HG02610 (cell line): ENCODE measurements at regions not wholly inside any gene's neighbourhood (a gene's known extent, or its start where the extent isn't known, plus 50 kb on each side); places are given as distances from the start of the nearest gene placed in this dataset.

Experiments used
- ATAC-seq: cut with Tn5 transposase; IDR thresholded peaks from one replicate; pipeline ENCODE4 v1.9.1; 2021; ENCODE audit warnings: mild to moderate bottlenecking, moderate library complexity; ENCODE audit not compliant: unreplicated experiment

DNA sequence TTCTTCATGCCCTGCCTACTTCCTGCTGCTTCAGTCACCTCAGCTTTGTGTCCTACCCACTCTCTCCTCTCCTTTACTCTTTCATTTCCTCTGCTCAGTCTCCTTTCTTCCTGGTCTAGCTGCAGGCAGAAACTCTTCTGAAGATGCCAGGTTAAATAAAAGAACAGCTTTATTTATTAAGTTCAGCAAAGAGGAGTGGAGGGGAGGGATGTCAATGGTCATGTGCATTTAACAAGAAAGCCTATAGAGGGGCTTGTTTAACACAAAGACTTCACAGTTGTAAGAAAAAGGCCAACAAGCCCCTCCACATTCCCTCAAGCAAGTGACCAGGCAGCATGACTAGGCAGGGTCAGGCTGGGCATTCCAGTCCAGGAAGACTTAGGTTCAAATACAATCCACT, 609.2 kb downstream of the INSC start:
- no peak for ATAC-seq

- ATAC-seq: no peak
These were observed 609.9 kb downstream of the INSC start for GRCh38 chr11:15724601-15725000.

DNA sequence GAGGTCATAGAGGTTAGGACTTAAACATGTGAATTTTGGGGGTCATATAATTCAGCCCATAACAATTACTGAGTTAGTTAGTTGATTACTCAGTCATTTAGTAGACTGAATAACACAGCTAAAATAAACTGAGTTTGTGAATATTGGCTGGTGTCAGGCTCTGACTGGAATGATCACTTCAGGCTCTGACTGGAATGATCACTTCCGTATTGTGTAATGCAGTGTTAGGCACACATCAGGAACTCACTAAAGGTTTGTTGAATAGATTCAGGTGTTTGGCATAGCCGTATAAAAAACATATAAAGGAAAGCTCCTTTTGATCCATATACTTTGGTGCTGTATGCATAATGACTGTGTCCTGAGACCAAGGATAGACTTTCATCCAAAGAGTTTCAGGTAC, 610.5 kb downstream of the INSC start:
- no peak for ATAC-seq

DNA sequence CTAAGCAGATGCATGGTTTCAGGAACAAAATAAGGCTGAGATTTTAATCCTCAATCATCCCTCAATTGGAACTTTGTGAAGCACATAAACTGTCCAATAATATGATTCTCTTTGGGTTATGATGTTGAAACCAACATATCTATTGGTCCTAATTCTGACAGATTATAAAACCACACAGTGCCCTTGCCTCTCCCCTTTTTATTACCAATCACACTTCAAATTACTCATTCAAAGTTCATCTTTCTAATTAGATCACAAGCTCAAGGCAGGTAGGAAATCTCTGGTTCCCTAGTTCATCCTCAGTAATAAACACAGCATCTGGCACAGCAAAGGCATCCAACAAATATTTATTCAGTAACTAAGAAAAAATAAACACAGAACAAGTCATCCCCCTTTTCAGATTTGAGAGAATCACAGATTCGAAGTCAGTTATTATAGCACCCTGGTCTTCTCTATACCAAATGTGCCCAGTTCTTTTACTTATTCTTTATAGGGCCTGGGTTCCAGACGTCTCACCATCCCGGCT, 611.6 kb downstream of the INSC start:
- ATAC-seq: no peak

- ATAC-seq: no peak
These were observed 612.3 kb downstream of the INSC start for GRCh38 chr11:15726893-15727519.

- no peak for ATAC-seq
These were observed 612.8 kb downstream of the INSC start for GRCh38 chr11:15727520-15727914.

GRCh38 chr11:15728207-15728606, 613.5 kb downstream of the INSC start:
- ATAC-seq: no peak

DNA sequence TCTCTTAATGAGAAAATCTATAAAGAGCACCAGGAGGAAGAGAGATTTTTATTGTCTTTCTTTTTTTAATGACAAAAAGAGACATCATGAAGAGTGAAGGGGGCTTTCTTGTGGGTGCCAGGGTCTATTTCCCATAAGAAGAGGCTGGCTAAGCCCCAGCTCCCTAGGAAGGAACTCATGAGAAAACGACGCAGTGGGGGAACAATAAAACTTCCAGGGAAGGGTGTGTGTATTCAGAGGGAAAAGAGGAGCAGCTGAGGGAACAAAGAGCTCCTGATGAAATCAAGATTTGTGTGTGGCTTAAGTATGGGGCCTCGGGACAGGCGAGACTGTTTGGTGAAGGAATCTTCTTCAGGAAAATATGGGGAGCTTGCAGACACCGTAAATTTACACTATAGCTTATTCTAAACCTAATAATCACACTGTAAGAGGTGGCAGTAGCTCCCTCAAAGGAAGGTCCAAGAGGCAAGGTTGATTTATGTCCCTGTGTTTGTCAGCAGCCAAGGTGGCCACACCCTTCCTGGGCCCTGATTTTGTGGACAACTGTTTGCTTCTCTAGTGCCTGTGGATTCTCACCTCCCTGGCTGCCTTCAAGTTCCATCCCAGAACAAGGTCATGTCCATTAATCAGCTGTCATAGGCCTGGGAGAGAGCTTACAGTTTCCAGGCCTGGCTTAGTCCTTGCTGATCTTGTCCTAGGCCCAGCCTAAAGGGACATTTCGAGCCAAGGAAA, 615.7 kb downstream of the INSC start:
- no peak for ATAC-seq

GRCh38 chr11:15730995-15731385, 616.3 kb downstream of the INSC start:
- ATAC-seq: no peak

GRCh38 chr11:15735706-15736105, 620.6 kb downstream of the SOX6 start:
- ATAC-seq: no peak

DNA sequence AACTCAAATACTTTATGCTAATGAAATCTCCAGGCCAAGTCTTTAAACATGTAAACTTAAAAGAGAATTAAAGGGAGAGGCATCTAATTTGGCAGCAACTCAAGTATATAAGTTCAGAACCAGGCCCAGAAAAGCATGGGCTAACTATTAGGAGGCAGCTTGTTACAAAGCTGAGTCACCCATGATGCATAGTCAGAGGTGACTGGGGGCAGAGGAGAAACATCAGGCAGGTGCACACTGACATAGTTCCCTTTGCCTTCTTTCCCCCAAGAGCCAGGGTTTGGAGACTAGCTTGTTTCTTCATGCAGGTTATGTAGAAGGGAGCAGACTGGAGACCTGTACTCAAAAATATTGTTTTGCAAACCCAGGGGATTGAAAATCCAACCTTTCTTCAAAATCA, 619.0 kb downstream of the SOX6 start:
- ATAC-seq: no peak

GRCh38 chr11:15738931-15739330, 617.4 kb downstream of the SOX6 start:
- no peak for ATAC-seq

DNA sequence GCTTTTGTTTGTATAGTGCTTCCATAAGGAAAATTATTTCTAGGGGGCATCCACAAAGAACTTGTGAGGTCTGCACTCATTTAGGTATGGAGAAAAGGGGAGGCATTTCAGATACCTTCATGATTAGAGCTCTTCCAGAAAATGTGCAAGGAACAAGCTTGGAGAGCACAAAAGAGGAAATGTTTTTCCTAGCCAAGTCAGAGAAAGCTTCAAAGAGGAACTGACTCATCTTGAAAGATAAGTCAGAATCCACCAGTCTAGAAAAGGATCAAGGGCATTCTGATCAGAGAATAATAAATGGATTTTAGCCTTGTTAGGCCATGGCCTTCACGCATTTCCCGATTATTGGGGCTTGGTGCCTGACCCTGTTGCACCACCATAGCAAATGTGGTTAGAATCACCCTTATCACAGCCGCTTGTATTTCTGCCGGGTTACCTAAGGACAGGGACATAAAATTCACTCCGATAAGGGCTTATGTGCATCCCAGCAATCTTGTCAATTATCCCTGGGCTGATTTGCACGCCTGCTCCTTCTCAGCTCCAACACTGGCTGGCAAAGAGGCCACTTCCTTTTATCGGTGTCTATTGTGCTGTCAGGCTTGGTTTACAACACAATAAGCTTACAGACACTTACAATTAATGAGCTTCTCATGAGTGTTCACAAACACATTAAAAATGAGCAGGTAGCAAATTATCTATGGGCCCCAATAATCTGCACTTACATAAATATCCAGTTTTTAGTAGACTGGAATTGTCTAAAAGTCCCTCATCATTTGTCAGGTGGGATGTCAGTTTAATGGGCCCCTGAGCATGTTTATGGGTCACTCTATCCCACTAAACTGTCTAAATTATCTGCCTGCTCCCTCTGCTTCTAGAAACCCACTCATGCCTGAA, 613.5 kb downstream of the SOX6 start:
- ATAC-seq: no peak

DNA sequence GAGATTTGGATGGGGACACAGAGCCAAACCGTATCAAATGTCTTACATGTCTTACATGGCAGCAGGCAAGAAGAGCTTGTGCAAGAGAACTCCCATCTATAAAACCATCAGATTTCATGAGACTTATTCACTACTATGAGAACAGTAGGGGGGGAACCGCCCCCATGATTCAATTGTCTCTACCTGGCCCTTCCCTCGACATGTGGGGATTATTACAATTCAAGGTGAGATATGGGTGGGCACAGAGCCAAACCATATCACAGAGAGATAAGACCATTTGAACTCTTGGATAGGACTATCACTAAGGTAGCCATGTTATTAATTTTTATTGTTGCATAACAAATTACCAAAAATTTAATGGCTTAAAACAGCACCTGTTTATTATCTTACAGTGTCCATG, 611.7 kb downstream of the SOX6 start:
- no peak for ATAC-seq

DNA sequence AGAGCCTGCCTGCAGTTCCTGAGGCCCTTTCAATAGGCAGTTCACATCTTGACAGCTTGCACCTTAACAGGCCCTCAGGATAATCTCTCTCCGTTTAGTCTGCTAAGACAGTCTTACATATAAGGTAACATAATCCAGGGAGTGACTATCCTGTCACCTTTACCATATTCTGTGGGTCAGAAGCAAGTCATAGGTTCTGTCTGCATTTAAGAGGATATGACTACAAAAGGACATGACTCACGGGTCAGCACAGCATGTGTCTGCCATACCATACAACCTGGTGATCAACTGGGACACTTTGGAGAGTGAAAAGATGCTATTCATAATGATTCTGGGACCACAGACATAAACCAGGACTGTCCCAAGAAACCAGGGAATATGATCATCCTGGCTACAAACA, 611.1 kb downstream of the SOX6 start:
- no peak for ATAC-seq

DNA sequence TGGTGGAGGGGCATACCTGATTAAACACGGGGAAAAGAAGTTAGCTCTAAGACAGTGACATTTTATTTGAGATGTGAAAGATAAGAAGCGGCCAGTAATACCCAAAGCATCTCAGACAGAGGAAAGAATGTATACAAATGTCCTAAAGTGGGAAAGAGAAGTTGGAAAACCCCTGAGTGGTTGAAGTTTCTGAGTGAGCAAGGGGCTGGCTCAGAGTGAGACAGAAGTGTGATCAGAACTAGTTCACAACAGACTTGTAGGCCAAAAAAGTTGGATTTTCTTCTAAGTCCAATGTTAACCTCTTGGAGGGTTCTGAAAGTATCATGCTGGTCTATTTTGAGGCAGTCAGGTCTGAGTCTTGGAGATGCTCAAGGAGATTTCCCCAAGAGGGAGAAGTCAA, 608.7 kb downstream of the SOX6 start:
- no peak for ATAC-seq

DNA sequence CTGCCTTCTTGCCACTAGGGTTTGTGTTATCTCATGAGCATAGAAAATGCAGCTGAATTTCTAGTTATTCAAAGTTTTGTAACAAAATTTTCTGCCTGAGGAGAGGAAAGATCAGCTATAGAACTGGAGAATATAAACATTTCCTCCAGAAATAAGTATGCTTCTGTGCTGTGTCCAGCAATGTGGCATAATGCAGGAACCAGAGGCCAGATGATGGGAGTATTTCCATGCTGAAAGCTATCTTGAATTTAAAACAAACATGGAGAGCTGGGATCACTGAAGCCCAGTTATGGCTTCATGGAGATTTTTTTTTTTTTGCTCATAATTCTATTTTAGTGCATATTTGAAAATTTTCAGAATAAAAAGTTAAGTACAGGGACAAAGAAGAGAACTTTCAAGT, 608.2 kb downstream of the SOX6 start:
- ATAC-seq: no peak

DNA sequence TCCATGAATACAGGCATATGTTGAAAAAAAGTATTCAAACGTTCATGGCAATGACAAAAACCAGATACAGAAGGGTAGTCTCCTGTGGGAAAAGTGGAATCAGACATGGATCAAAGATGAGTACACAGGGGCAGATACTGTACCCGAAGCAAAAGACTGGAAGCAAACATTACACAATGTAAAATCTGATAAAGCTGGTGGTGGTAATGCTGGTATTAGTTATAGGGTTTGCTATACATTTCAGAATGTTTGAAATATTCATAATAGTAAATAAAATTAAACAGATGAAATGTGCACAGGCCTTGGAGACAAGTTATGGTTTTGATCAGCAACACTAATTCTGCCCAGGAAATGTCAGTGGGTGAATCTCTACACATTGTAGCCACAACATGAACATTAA, 607.6 kb downstream of the SOX6 start:
- ATAC-seq: no peak

GRCh38 chr11:15750535-15751308, 605.6 kb downstream of the SOX6 start:
- no peak for ATAC-seq

GRCh38 chr11:15754221-15754620, 602.1 kb downstream of the SOX6 start:
- ATAC-seq: no peak
